ENCODE measurements at regions not wholly inside any gene's neighbourhood (a gene's known extent, or its start where the extent isn't known, plus 50 kb on each side); places are given as distances from the start of the nearest gene placed in this dataset.

- H3K27me3 ChIP-seq (ENCODE audit: control insufficient read depth in 2 of 2, insufficient read depth in 2 of 2, low read length in 2 of 2) = no peaks in the 10 kb centered on the region
- no peak overlapping the region for H3K27ac ChIP-seq (ENCODE audit: low read depth in 1 of 2, low read length in 2 of 2)
- intact Hi-C loops (cut with micrococcal nuclease) = no loop called here
- Mint-ChIP-seq H3K4me3 (no peak overlapping the region), H3K4me1 (no peaks in the 10 kb centered on the region), H3K9me3 (peaks cover 2 to 6% (median 2%) of the 10 kb centered on the region in 7 donors), H3K27ac (no peak overlapping the region), H3K36me3 (no peaks in the 10 kb centered on the region), H3K27me3 (ENCODE audit: low read depth in 3 of 3) (peaks cover 0 to 8% (median 1%) of the 10 kb centered on the region in 3 donors)
- DNase-seq = no peak
- TF ChIP-seq CTCF (IDR thresholded peaks at IDR 0.05) = no peak
- no peaks in the 10 kb centered on the region for H3K4me1 ChIP-seq (ENCODE audit: control insufficient read depth in 1 of 2, insufficient read depth in 2 of 2, low read length in 2 of 2)
- no peaks in the 10 kb centered on the region for H3K9me3 ChIP-seq (replicated peaks in 1 of 2; ENCODE audit: control insufficient read depth in 1 of 2, insufficient read depth in 1 of 2, low read length in 2 of 2)
- H3K4me2 ChIP-seq (replicated peaks; ENCODE audit: extremely low read depth, low read length, poor library complexity, severe bottlenecking) = no peak overlapping the region
- no peak overlapping the region for H2AFZ ChIP-seq (ENCODE audit: insufficient read depth, low read depth, low read length, poor library complexity, severe bottlenecking)
- no peak overlapping the region for H3K9ac ChIP-seq (ENCODE audit: insufficient read depth, low read length, poor library complexity, severe bottlenecking)
- H3K4me3 ChIP-seq (replicated peaks in 1 of 3; ENCODE audit: low read depth in 2 of 3, low read length in 3 of 3) = no peak overlapping the region
- H4K20me1 ChIP-seq (ENCODE audit: insufficient read depth, low read length) = no peaks in the 10 kb centered on the region
- WGBS (ENCODE audit: insufficient coverage) = 100% methylated on average over 1 of the region's 1 CpG
- no peaks in the 10 kb centered on the region for H3K36me3 ChIP-seq (replicated peaks in 1 of 2; ENCODE audit: control insufficient read depth in 1 of 2, insufficient read depth in 2 of 2, low read length in 2 of 2)
- no peaks in the 10 kb centered on the region for H3K79me2 ChIP-seq (ENCODE audit: insufficient read depth, low read length)
These were observed 302.8 kb upstream of the FOXQ1 start for GRCh38 chr6:1009103-1009502.

- intact Hi-C loops (cut with micrococcal nuclease) = no loop called here
- no peak overlapping the region for H3K4me2 ChIP-seq (replicated peaks; ENCODE audit: extremely low read depth, low read length, poor library complexity, severe bottlenecking)
- no peaks in the 10 kb centered on the region for H4K20me1 ChIP-seq (ENCODE audit: insufficient read depth, low read length)
- no peak overlapping the region for H3K27ac Mint-ChIP-seq
- H3K27me3 Mint-ChIP-seq (ENCODE audit: low read depth in 3 of 3) = peaks cover 0 to 8% (median 3%) of the 10 kb centered on the region in 3 donors
- no peaks in the 10 kb centered on the region for H3K79me2 ChIP-seq (ENCODE audit: insufficient read depth, low read length)
- peaks cover 2 to 11% (median 6%) of the 10 kb centered on the region in 7 donors for H3K9me3 Mint-ChIP-seq
- H3K27ac ChIP-seq (ENCODE audit: low read depth in 1 of 2, low read length in 2 of 2) = no peak overlapping the region
- 80% methylated on average over 4 of the region's 4 CpGs for WGBS (ENCODE audit: insufficient coverage)
- TF ChIP-seq CTCF (IDR thresholded peaks at IDR 0.05) = no peak
- H3K36me3 Mint-ChIP-seq = no peaks in the 10 kb centered on the region
- no peaks in the 10 kb centered on the region for H3K4me1 Mint-ChIP-seq
- no peak overlapping the region for H3K4me3 Mint-ChIP-seq
- H3K4me1 ChIP-seq (ENCODE audit: control insufficient read depth in 1 of 2, insufficient read depth in 2 of 2, low read length in 2 of 2) = no peaks in the 10 kb centered on the region
- DNase-seq = no peak
- no peak overlapping the region for H3K9ac ChIP-seq (ENCODE audit: insufficient read depth, low read length, poor library complexity, severe bottlenecking)
- H3K36me3 ChIP-seq (replicated peaks in 1 of 2; ENCODE audit: control insufficient read depth in 1 of 2, insufficient read depth in 2 of 2, low read length in 2 of 2) = no peaks in the 10 kb centered on the region
- no peaks in the 10 kb centered on the region for H3K27me3 ChIP-seq (ENCODE audit: control insufficient read depth in 2 of 2, insufficient read depth in 2 of 2, low read length in 2 of 2)
- H3K9me3 ChIP-seq (replicated peaks in 1 of 2; ENCODE audit: control insufficient read depth in 1 of 2, insufficient read depth in 1 of 2, low read length in 2 of 2) = no peaks in the 10 kb centered on the region
- H3K4me3 ChIP-seq (replicated peaks in 1 of 3; ENCODE audit: low read depth in 2 of 3, low read length in 3 of 3) = no peak overlapping the region
- no peak overlapping the region for H2AFZ ChIP-seq (ENCODE audit: insufficient read depth, low read depth, low read length, poor library complexity, severe bottlenecking)
These were observed 304.7 kb upstream of the FOXQ1 start for GRCh38 chr6:1007159-1007558.
